Renal cortical epithelial cell (primary cell): ENCODE measurements at regions not wholly inside any gene's neighbourhood (a gene's known extent, or its start where the extent isn't known, plus 50 kb on each side); places are given as distances from the start of the nearest gene placed in this dataset.

Experiments used
- DNase-seq: peaks from one replicate; pipeline ENCODE4 v3.0.0-alpha.2; 2011; ENCODE audit warnings: low read depth

DNA sequence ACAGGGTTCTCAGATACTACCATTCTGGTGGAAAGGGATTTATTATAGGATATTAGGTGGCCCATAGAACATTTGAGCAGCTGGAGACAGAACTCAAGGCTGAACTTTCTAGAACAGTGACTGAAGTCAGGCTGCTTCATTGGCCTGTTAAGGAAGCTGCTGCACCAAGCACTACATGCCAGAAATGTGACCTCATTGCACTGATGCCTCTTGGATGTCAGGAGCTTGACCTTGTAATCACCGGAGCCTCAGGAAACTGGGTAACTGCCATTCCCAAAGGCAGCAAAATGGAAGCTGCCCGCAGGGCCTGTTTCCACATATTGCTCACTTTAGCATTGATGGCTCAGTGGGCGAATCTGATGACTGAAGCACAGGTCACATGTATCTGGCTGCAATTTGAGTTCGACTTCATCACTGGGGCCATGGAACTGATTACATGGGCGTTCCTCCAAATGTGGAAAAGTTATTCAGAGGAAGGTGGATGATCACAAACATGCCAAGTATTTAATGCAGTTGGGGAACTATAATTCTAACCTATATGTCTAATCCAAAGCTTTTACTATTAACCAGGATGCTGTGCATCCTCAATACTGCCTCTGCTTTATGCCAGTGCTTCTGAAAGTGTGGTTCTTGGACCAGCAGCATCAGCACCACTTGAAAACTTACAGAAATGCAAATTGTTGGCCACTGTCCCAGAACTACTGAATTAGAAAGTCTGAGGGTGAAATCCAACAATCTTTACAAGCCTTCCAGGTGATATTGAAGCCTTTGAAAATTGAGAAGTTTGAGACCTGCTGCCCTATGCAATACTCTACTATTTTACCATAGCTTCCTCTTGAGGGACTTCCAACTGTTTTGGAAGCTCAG lies 337.2 kb upstream of the NAV3 start:
- no peak for DNase-seq

DNA sequence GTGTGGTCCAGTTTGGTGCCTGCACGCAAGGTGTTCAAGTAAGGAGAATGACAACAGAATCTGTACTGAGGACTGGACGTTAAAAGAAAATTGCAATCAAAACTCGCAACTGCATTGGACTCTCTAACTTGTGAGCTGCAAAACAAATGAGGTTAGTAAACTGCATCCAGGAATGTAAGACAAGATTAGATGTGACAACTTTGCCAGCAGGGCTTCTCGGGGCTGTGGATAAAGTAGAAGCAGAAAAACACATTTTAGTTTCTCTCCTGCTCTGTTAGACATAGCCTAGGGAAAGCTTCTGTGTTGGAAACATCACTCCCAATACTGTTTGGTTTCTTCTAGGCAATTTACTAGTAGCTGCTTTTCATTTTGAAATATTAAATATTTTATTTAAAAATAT lies 338.2 kb upstream of the NAV3 start:
- DNase-seq = no peak

DNA sequence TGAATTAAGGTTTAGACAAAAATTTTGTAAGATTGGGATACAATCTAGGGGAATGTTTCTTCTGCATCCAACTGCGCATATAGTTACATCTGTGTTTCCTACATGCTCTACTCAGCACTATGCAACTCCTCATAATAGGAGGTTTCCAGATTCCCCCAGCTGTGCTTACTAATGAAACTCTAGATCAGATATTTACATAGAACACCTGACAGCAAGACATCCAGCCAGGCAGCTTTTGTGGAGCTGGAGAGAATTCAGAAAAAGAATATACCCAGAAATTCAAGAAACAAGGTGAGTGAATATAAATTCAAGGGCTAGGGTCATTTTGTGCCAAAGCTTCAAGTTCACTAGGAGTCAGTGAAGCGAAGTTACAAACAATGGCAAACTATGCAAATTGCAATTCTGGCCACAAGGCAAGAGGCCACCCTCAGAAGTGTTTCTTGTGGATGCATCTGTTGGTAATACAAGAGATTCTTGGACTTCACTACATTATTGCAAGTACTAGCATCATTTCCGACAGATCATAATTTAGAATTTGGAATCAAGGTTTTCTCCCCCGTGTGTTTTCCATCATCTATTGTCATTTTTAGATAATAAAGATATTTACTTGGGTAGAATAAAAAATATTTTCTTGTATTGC lies 341.2 kb upstream of the NAV3 start:
- peak; percentile 2 for DNase-seq

DNA sequence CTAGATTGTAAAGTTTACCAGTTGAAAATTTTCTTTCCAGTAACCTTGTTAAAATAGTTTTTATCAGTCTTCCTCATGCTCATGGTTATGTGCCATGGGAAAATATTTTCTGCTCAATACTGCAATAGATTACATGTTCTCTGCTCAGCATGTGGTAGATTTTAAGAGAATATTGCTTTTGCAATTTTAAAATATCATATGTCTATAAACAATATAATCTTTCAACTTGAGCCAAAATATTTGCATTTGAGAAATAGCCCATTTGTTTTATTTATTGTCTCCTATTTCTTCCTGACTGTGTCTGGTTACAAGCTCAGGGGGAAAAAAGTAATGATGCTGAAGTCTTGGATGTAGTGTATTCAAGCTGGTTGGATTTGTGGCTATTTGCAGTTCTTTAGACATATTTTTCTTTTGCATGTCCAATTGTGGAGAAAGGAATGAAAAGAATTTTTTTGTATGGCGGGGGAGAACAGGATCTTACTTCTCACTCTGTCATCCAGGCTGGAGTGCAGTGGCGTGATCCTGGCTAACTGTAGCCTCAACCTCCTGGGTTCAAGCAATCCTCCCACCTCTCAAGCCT lies 342.6 kb upstream of the NAV3 start:
- no peak for DNase-seq

DNA sequence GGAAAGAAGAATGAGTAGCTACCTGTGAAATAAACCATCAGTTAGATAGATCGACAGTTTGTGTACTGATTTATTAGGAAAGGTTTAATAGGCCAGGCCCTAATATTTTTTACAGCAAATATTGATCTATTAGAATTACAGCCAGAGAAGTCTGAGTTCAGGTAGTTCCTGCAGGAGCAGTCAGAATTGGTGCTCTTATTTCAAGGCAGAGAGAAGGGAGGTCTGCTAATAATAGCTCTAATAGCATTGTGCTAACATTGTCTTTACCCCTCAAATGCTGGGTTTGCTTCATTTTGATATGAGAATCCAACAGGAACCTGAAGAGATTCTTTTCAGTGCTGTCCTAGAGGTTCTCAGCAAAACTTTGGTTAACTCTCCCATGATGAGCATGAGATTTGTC lies 343.8 kb upstream of the NAV3 start:
- no peak for DNase-seq

DNA sequence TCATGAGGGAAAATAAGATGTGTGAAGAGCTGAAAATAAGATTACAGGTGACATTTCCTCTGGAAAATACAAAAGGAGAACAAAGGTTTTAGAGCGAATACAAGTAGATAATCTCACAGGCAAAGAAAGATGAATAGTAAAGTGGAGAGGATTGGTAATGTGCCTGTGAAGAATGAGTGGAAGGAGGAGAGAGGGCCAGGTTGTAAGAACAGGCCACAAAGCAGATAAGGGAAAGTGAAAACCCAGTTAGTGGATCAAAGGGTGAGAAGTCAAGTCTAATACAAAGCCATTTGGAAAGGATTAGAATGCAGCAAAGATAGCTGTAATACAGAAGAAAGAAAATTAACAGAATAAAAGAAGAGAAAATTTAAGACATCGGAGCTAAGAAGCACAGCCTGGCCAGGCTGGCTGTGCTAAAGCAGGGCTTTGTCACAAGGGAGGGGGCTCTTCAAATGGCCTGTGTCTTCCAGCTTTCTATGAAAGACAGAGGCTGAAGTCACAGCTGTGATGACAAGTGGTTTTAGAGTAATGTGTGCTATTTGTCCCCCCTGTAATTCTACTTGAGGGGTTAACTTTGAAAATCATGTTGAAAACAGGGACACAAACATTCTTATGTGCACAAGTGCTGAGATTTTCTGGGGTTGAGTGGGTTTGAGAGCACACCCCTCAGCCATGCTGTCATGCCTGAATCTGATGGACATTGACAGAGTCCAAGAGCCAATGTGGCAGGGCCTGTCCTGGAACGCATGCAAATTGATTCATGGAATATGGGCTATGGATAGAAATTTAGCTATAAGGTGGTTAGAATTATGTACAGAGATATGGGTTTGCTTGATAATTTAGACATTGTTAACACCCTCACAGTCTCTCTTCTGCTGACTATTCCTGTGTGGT lies 344.5 kb upstream of the NAV3 start:
- no peak for DNase-seq

DNA sequence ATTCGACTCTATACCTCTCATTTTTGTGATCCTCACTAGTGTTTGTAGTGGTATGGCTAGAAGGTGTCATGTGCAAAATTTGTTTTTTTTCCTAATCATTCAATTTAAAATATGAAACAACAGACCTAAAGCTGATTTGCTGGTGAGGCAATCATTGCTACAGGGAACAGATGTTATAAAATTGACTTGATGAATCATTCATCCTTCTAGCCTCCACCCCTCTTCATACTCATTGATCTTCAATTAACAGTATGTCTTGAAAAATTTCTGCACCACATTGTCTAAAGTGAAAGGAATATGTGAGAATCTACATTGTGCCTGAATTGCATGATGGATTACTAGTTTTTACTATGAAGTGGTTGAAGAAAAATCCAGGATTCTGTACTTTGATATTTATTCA lies 349.0 kb upstream of the NAV3 start:
- DNase-seq = no peak

DNA sequence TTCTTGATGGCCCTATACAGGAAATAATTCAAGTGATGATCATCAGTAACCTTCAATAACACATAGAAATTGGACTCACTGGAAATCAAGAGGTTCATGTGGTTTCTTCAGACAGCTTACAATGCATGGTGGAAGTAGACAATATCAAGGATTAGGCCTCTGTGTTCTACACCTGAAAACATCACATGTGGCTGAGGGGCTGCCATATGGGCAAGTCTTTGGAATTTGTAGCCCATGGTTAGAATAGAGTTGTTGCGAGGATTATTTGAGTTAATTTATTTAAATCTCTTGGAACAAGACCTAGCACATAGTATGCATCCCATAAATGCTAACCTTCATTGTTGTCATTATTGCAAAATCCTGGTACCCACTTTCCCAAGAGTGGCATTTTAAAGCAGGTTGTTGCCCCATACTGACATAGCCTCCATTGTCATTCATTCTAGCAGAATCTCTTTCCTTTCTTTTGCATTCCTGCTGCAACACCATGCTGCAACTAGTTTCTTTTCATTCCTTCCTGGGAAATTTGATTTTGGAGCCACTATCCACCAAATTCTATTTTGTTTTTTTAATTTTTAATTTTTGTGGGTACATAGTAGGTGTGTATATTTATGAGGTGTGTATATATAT lies 352.7 kb upstream of the NAV3 start:
- no peak for DNase-seq

DNA sequence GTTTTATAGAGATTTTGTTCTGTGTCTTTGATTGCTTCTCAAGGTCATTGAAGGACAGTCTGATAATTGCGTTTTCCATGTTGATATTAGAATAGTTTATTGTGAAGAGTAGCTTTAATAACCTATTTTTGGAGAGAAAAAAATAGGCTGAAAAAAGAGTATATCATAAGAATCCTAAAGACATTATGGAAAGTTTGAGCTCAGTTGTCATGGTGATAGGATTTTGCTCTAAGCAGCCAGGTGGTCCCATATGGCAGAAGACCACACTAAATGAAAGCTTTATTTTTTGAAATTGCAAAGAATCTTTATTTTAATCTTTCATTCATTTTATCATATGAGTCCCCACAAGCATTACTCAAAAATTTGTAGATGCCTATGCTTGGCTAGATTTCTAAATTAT lies 358.9 kb upstream of the NAV3 start:
- no peak for DNase-seq

DNA sequence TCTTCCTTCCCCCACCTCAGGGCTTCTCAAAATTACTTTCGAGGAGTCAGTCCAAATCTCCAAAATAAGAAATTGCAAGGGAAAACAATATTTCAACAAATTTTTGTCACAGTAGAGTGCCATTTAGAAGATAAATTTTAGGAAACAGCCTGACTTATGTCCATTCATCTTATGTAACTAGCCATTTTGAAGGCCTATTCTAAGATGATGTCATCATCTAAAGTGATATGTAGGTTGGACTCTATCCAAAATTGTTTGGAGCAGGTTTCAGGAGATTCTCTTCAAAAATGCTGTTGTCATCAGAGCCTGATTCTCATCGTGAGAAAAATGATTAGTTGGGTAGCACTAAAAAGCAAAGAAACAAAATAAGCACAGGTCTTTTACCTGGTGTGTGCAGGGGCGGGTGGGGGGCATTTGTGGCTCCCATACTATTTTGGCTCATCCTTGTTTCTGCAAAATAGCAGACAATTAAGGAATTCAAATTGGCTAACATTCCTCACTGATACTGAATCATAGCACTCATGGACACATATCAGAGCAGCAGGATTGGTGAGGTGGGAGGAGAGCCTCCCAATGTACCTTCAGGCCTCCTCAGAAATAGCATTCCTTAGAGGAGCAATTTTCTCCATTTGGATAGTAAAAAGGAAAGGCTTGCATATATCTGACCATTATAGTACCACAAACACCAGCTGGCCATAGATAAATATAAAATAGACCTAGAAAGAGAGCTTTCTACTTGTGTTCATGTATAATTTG lies 360.9 kb upstream of the NAV3 start:
- no peak for DNase-seq

DNA sequence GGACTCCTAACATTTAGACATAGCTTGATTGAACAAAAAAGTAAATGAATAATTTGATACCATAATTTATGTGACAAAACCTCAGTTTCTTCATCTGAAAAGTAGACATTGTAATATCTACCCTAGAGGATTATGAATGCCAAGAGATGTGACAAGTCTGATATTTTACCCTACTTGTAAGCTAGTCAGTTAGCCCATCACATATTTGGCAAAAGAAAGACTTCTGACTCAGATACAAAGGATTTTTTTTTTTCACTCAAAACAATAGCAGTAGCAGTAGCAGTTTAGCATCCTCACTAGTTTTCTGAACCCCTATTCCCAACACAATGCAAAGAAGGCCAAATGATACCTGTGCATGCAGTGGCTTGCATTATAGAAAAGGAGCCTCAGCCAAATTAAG lies 377.3 kb upstream of the E2F7 start:
- no peak for DNase-seq

DNA sequence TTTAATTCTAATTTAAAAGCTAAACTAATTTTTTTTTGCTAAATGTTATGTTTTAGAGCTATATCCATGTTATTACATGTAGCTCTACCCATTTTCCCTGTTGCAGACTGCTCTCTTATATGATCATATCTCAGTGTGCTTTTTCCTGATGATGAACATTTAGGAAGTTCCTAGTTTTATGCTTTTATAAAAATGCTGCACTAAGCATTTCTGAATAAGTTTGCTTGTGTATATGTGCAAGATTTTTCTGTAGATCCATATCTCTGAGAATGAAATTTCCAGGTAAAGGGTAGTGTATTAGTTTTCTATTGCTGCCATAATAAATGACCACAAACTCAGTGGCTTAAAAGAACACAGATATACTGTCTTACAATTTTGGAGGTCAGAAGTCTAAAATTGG lies 374.4 kb upstream of the E2F7 start:
- no peak for DNase-seq

DNA sequence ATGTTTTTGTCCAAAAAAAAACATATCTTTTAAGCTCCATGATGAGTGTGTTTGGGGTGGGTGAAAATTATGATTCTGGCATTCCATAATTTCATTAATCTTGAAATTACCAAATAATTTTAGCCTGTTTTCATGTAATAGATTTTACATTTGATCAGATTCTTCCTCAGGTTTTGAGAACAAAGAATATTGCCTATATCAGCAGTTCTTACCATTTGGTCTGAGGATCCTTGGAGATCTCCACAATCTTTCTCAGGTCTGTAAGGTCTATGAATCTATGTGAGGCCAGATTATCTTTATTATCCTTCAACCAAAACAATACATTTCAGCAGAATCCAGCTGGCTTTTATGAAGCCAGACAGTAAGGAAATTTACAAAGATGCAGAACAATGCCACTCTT lies 373.3 kb upstream of the E2F7 start:
- no peak for DNase-seq

DNA sequence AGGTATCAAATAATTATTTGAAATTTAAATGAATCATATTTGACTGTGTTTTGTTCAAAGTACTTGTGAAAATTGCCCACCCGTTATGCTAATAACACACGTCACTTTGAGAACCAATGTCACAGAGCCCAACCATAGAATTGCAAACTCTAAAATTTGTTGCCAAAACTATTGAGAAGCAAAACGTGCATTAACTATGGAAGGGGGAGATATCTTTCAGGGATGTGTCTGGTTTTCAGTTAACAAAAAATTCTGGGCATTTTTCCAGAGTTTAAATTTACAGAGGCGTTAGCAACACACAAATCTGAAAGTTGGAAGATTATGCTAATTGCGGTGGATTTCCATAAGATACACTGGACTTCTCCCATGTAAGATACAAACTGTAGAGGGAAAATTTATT lies 371.8 kb upstream of the E2F7 start:
- DNase-seq = no peak

DNA sequence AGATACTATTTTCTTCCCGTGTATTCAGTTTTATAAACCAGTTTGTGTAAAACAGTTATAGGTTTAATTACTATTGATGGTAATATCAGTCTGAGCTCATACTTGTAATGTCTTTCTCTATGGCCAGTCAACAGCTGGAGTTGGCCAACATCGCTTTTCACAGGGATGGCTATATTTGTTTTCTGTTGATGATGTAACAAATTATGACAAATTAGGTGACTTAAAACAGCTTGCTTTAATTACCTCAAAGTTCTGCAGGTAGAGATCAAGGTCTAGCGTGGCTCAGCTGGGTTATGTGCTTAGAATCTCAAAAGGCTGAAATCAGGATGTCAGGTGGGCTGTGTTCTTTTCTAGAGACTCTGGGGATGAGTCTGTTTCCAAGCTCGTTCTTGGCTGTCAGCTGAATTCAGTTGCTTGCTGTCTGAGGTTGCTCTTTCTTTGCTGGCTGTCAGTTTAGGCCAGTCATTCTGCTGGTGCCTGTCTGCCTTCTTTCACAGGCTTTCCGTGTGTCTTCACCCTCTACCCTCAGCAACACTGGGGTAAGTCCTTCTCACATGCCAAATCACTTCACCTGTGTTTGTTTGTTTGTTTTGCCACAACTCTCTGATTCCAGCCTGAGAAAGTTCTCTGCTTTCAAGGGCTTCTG lies 370.2 kb upstream of the E2F7 start:
- DNase-seq = no peak

DNA sequence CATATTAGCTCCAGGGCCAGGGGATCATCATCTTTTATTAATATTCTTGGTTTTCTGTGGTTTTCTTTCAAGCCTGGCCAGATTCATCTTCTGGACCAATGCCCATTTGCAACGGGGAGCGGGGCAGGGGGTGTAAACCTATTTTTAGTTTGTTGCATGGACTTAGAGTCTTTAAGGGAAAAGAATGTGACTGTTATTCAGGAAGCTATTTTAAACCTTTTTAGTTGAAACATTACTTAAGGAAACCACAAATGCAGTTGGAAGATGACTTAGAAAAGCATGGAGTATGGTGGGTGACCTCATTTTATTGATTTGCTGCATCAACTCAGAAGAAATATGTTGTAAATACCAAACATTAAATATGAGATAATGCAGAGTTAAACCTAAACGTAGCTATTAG lies 368.4 kb upstream of the E2F7 start:
- no peak for DNase-seq

DNA sequence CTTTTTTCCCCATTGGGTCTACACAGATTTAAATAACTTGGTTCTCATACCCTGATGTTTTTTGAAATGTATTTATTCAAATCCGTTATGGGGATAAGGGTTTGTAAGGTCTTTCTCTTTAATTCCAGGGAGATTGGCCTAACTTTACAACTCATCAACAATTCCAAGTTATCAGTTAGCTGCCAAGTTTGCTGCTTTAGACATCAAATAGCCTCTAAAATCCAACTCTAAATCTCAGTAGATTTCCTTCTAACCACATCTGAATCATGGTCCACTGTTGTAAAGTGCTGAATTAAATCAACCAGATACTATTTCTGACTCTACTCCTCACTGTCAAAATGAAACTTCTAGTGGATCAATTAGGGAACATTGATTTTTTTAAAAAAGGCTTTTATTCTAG lies 364.1 kb upstream of the E2F7 start:
- no peak for DNase-seq

DNA sequence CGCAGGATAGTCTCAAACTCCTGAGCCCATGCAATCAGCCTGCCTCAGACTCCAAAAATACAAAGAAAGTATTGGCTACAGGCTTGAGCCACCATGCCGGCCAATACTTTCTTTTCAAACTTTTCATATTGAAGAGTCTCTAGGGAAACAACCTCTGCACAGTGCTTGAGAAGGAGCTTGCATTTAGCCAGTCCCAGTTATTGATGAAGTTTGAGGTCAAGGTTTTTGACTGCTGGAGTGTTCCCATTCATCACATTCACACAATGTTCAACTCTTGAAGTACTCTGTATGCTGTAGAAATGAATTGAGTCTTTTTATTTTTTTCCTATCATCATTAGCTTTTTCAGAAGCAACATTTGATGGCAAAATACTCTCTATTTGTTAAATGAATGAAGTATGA lies 355.8 kb upstream of the E2F7 start:
- no peak for DNase-seq

DNA sequence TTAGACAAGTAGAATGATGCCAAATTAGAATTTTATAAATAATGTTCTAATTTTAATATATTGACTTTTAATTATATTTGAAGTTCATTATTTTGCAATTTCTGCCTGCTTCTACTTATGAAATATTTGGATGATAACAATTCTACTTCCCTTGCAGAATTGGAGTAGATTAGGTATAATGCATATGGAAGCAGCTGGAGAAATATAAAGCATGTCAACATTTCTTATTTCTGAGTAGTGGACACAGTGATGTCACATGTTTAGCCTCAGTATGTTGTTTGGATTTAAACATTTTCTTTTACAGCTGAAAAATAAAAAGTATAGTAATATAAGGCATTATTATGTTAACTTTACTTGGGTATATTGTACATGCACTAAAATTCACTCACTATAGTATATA lies 344.2 kb upstream of the E2F7 start:
- DNase-seq = no peak

DNA sequence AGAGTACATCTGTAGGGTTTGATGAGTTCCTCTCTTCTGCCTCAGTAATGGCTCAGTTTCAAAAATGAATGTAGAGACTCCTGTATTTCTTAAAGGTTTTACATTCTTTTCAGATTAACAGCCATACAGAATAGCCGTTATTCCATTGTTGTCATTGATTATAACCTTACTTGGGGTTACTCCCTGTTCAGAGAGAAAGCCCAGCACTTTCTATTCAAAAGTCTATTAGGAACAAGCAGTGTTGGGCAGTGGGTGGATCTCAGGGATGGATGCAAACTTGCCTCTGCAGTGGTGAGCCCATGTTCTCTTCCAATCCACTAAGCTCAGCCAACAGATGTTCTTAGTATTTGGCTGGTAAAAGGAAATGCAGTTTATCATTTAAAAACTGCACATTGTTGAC lies 342.6 kb upstream of the E2F7 start:
- DNase-seq = no peak
